DND-41 (cell line): ENCODE measurements at regions not wholly inside any gene's neighbourhood (a gene's known extent, or its start where the extent isn't known, plus 50 kb on each side); places are given as distances from the start of the nearest gene placed in this dataset.

Source experiments
- EZH2 ChIP-seq: IDR thresholded peaks from 3 replicates; pipeline ENCODE4 v1.6.1; 2012; ENCODE audit warnings: borderline replicate concordance, low read depth, mild to moderate bottlenecking, moderate library complexity, low read length, inconsistent platforms; ENCODE audit not compliant: severe bottlenecking
- TF ChIP-seq, protein P1 (sequence below): IDR thresholded peaks from 2 replicates; pipeline ENCODE4 v1.5.1; 2012; ENCODE audit warnings: borderline replicate concordance, low read length, moderate library complexity, mild to moderate bottlenecking; ENCODE audit not compliant: poor library complexity, severe bottlenecking; ENCODE audit errors: extremely low read depth

GRCh38 chr7:156464339-156464738 lies 176.2 kb upstream of the RNF32 start:
- TF ChIP-seq, protein P1, sequence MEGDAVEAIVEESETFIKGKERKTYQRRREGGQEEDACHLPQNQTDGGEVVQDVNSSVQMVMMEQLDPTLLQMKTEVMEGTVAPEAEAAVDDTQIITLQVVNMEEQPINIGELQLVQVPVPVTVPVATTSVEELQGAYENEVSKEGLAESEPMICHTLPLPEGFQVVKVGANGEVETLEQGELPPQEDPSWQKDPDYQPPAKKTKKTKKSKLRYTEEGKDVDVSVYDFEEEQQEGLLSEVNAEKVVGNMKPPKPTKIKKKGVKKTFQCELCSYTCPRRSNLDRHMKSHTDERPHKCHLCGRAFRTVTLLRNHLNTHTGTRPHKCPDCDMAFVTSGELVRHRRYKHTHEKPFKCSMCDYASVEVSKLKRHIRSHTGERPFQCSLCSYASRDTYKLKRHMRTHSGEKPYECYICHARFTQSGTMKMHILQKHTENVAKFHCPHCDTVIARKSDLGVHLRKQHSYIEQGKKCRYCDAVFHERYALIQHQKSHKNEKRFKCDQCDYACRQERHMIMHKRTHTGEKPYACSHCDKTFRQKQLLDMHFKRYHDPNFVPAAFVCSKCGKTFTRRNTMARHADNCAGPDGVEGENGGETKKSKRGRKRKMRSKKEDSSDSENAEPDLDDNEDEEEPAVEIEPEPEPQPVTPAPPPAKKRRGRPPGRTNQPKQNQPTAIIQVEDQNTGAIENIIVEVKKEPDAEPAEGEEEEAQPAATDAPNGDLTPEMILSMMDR: no peak
- no peak for TF ChIP-seq EZH2
